ENCODE measurements at regions not wholly inside any gene's neighbourhood (a gene's known extent, or its start where the extent isn't known, plus 50 kb on each side); places are given as distances from the start of the nearest gene placed in this dataset.

GRCh38 chr4:162485486-162485885 lies 321.7 kb upstream of the FSTL5 start:
- TF ChIP-seq CTCF (IDR thresholded peaks at IDR 0.05) (no peak), POLR2A (IDR thresholded peaks at IDR 0.05) (no peak)
